GM21381 (cell line): ENCODE measurements at regions not wholly inside any gene's neighbourhood (a gene's known extent, or its start where the extent isn't known, plus 50 kb on each side); places are given as distances from the start of the nearest gene placed in this dataset.

Experiments used
- ATAC-seq: cut with Tn5 transposase; IDR thresholded peaks from one replicate; pipeline ENCODE4 v1.9.1; 2021; ENCODE audit warnings: mild to moderate bottlenecking, moderate library complexity; ENCODE audit not compliant: unreplicated experiment

- ATAC-seq = no peak
These were observed 142.2 kb downstream of the ABCA8 start for GRCh38 chr17:68812876-68813584.

GRCh38 chr17:68809148-68809547, 146.0 kb downstream of the ABCA8 start:
- ATAC-seq = no peak

- ATAC-seq = no peak
These were observed 147.0 kb downstream of the ABCA8 start for GRCh38 chr17:68807998-68808772.

- no peak for ATAC-seq
These were observed 149.6 kb downstream of the ABCA8 start for GRCh38 chr17:68805609-68806008.

- no peak for ATAC-seq
These were observed 150.2 kb downstream of the ABCA8 start for GRCh38 chr17:68804777-68805520.

GRCh38 chr17:68803164-68803929, 151.8 kb downstream of the ABCA8 start:
- no peak for ATAC-seq

GRCh38 chr17:68801335-68802247, 153.6 kb downstream of the ABCA8 start:
- no peak for ATAC-seq

GRCh38 chr17:68800751-68801150, 154.4 kb downstream of the ABCA8 start:
- no peak for ATAC-seq

- no peak for ATAC-seq
These were observed 160.4 kb downstream of the ABCA8 start for GRCh38 chr17:68794636-68795434.

GRCh38 chr17:68792873-68793272, 162.3 kb downstream of the ABCA8 start:
- ATAC-seq = no peak

GRCh38 chr17:68792042-68792685, 163.0 kb downstream of the ABCA8 start:
- no peak for ATAC-seq

GRCh38 chr17:68790931-68791330, 164.3 kb downstream of the ABCA8 start:
- no peak for ATAC-seq

- ATAC-seq = no peak
These were observed 164.7 kb downstream of the ABCA8 start for GRCh38 chr17:68790492-68790891.

GRCh38 chr17:68789203-68789962, 165.8 kb downstream of the ABCA8 start:
- ATAC-seq = no peak

- ATAC-seq = no peak
These were observed 169.4 kb downstream of the ABCA8 start for GRCh38 chr17:68785565-68786486.

GRCh38 chr17:68784431-68784830, 170.8 kb downstream of the ABCA8 start:
- no peak for ATAC-seq

- no peak for ATAC-seq
These were observed 171.3 kb downstream of the ABCA8 start for GRCh38 chr17:68783861-68784260.
